NCI-H226 (cell line): ENCODE measurements at regions not wholly inside any gene's neighbourhood (a gene's known extent, or its start where the extent isn't known, plus 50 kb on each side); places are given as distances from the start of the nearest gene placed in this dataset.
A peak's percentile ranks its signal among the peaks of the same experiment; 100 is the strongest.
"Not testable (repeated sequence)": the region's sequence is repeated elsewhere in the genome, so short reads cannot be mapped to it uniquely, and the experiment has no call there.

ENCODE experiments used
- DNase-seq: peaks from one replicate; pipeline ENCODE4 v3.0.0-alpha.2; 2015

DNA sequence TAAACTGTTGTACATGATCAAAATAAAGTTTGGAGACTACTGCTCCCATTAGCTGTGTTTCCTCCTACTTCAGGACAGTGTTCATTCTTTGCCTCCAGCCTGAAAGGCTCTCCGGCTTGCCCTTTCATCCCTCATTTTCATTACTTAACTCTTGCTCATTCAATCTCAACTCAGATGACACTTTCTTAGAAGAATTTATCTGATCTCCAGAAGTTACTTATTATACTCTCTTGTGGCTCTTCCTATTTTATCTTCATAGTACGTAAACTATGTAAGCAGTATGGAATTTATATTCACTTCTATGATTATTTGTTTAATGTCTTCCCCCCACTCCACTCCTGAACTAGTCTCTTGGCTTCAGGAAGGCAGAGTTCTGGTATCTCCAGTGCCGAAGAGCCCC, 1737.9 kb upstream of the C9orf72 start:
- DNase-seq = peak; percentile 12

DNA sequence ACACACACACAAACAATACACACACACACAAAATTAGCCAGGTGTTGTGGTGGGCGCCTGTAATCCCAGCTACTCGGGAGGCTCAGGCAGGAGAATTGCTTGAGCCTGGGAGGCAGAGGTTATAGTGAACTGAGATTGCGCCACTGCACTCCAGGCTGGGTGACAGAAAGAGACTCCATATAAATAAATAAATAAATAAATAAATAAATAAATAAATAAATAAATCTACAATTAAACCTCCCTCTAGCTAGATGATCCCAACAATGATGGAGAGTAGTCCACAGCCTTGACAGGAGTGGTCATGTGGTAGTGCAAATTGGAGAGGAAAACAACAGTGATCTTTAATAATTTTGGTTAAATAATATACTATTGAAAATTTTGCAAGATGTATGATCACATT, 1739.0 kb upstream of the C9orf72 start:
- DNase-seq = no peak

DNA sequence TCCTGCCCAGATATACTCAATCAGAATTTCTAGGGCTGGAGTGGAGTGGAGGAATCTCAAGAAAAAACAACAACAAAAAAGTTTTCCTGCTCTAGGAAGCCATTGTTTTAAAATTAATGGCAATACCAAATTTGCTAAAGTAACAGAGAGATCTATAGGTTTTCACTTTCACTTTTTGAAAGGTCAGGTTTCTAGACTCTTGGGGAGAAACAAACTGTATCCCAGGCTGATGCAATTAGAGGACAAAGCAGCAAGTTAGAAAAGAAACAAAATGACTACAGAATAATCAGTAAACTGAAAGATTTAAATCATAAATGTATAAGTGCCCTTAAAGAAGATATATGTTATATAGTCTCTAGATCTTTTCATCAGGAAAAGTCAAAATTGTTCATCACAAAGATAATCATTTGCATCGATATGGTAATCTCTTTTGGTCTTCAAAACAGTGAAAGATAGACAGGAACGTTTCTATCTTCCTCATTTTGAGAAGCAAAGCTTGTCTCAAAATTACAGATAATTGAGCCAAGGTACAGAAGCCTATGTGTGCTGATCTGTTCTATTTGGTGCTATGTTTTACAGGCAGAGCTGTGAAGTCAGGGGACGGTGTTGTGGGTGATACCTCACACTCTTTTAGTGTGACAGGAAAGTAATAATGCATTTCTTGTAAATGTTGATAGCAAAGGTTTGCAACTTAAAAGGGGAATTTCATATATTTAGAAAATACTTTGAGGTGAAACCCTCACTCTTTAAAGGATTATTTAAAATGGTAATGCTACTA, 1746.6 kb upstream of the C9orf72 start:
- DNase-seq = no peak

DNA sequence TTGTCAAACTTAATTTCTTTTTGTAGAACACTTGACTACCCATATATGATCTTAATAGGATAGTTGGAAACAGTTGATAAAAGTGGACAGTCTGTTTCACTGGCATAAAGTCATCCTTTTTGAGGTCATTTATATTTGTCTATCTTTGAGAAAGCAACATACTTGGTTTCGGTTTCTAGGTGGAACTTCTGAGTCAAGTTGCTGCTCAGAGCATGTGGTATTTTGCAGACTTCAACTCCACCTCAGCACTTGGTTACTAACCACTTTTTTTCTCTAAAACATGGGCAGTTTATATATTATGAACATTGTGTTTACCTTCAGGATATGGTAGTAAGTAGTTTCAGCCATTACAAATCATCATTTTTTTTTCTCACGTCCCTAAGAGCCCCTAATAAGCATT, 1749.0 kb upstream of the C9orf72 start:
- no peak for DNase-seq

DNA sequence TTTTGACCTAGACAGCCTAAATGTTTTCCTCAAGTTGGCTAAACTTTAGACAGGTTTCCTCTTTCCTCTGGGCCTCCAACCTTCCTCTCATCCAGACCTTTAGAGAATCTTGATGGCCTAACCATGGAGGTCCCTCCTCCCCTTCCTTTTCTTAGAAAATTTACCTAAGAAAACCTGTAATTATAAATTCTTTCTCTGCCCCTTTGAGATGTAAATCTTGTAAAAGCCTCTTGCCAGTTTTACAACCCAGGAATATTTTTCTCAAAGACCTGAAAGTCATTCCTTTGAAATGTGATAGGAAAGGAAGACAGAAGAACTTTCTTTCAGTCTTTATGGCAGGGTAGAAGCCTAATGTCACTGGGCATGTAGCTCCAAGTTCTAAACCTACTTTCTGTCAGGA, 1752.6 kb upstream of the C9orf72 start:
- DNase-seq = no peak

DNA sequence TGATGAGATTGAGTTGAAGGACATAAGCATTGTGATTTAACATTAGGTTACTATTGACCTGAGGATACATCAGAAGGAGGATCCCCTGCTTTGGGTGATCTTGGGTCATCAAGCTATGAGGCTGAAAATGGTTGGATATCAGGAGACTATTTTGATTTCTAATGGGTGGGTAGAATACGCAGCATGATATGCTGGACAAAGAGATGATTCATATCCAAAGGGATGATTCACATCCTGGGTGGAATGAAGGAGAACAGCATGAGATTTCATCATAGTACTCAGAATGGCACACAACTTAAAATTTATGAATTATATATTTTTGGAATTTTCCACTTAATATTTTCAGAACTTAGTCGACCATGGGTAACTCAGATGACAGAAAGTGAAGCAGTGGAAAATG, 1759.5 kb upstream of the C9orf72 start:
- peak; percentile 61 for DNase-seq

DNA sequence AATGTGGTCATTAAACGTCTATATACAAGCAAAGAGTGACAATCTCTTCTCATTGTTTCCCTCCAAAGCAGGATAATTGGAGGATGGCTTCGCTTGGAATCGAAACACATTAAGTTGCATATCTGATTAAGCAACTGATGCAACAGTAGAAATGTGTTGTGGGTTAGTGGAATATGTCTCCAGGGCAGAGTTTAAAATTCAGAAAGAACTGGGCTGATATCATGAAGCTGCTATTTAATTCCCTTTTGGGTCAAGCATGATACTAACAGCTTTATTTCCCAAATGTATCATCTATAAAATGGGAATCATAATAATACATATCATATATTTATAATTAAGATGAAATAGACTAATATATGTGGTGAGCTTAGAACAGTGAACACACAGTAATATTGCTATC, 1763.0 kb upstream of the C9orf72 start:
- no peak for DNase-seq

DNA sequence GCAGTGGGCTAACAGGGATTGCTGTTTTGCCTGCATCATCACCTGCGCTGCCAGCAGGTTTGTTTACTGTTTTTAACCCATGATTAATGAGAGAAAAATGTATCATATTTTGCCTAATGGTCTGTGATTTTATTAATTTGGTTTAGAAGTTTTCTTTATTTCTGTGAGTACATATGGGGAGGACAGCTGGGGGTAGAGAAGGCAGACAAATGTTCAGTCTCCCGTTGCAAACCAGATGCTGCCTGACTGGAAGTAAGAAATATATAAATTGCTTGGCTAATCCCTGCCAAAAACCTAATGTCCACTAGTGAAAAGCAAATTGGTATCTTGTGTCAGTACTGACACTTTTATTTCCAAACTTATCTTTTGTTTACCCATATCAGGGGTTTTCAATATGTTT, 1766.1 kb upstream of the C9orf72 start:
- DNase-seq = no peak

DNA sequence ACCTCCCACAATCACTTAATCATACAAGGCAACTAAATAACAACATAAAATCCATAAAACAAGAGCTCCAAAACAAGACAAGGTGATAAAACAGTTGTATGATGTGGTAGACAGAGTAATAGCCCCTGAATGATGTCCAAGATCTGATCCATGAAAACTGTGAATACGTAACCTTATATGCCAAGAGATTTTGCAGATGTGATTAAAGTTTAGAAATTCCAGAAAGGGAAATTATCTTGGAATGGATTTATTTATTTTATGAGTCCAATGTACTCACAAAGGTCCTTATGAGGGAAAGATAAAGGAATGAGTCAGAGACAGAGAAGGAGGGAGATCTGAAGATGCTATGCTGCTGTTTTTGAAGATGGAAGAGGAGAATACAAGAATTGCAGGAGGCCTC, 1775.7 kb upstream of the C9orf72 start:
- peak; percentile 35 for DNase-seq

DNA sequence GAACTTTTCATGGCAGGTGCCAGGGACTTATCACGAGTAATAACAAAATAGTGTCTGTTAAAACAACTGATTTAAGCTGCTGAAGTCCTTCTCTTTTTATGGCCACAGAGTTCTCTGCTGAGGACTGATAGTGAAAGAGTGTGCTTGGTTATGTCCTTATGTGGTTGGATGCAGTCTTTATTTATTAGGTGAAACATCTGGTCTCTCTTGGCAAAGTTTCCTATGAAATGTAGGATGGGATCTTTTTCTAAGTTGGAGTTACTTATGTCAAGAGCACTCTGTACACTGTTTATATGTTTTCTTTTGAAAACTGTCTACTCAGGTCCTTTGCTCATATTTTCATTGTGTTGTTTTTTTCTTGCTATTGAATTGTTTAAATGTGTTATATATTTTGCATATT, 1816.1 kb upstream of the C9orf72 start:
- DNase-seq = no peak

DNA sequence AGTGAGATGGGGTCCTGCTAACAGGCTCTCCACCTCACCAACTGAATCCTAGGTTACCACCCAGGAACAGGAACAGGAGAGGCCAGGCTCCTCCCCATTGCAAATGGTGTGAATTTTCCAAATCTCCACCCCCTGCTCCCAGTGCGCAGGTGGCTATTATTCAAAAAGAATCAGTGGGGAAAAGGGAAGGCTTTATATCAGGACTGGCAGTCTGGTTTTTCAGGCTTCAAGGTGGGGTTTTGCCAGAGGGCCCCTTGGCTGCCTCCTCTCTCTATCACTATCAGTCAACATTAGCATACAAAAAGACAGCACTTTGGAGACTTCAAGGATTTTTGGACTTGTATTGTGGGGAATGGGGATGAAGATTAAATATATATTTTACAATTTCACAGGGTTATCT, 1817.6 kb upstream of the C9orf72 start:
- DNase-seq = no peak

DNA sequence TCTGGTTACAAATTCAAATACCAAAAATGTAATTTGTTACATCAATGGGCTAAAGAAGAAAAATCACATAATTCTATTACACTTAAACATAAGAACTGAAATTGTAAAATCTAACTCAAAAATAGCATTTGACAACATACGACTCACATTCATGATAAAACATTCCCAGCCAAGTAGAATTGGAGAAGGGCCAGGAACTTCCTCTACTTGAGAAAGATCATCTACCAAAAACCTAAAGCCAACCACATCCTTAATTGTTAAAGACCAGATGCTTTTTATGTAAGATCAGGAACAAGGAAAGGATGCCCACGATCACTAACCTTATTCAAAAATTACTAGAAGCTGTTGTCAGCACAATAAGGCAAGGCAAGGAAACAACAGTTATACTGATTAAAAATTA, 1819.8 kb upstream of the C9orf72 start:
- peak; percentile 8 for DNase-seq

DNA sequence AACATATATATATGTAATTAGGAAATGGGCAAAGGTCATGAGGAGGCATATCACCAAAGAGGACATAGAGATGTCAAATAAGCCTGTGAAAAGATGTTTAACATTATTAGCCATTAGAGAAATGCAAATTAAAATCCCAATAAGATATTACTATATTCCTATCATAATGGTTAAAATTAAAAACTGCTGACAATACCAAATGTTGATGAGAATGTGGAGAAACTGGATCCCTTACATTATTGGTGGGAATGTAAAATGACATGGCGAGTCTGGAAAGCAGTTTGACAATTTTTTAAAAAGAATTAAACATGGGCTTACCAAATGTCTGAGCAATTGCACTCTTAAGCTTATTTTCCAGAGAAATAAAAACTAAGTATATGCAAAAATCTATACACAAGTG, 1821.6 kb upstream of the C9orf72 start:
- DNase-seq = no peak

DNA sequence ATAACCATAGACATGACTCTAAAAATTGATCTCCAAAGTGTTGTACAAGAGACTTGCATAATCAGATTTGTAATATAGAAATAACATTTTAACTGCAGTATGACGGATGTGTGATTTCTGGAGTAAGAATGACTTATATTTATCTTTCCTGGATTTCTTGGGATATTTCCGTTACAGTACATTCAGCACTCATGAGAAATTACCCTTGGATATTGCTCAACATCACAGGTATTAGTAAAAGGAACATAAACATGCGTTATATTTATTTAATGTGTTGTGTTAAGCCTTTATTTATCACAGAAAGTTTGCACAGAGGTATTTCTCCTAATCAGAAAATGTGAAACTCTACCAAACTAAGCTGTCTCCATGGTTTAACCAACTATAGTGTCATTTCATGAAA, 1823.9 kb upstream of the C9orf72 start:
- DNase-seq = no peak

DNA sequence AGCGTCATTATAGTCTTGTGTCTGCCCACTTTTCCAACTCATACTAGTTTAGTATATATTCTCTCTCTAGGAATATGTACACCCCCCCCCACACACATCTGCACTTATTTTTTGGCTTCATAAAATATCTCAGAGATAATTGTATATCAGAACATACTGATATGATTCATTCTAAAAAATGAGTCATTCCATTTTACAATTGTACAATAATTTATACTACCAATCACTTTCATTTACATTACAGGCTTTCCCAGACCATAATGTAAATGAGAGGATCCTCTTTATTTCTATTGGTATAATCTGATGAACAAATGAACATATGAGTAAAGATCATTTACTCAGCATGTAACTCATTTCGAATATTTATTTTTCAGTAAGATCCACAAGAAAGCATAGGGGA, 1842.9 kb upstream of the C9orf72 start:
- DNase-seq = no peak

DNA sequence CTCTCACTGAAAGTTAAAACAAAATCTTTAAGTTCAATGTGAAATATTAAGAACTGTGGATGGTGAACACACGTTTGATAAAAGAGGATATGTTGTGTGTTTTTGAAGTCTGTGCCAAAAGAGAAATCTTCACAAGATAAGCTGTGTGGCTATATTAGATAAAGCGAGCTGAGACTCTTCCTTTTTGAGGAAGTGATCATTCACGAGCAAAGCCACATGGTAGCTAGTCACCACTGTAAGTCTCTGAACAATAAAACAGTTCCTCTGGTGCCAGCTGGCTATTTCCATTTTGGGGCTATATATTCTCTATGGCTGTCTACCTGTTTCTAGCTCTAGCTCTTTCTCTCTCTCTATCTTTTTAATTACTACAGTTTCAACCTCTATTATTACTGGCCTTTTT, 1849.2 kb upstream of the C9orf72 start:
- DNase-seq = no peak

DNA sequence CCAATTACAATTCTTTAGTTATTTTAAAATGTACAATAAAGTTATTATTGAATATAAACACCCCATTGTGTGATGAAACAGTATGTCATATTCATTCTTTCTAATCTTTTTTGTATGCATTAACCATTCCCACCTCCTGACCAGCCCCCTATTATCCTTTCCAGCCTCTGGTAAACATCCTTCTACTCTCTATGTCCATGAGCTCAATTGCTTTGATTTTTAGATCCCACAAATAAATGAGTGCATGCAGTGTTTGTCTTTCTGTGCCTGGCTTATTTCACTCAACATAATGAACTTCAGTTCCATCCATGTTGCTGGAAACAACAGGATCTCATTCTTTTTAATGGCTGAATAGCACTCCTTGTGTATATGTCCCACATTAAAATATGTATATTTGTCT, 1858.9 kb upstream of the C9orf72 start:
- DNase-seq = no peak

DNA sequence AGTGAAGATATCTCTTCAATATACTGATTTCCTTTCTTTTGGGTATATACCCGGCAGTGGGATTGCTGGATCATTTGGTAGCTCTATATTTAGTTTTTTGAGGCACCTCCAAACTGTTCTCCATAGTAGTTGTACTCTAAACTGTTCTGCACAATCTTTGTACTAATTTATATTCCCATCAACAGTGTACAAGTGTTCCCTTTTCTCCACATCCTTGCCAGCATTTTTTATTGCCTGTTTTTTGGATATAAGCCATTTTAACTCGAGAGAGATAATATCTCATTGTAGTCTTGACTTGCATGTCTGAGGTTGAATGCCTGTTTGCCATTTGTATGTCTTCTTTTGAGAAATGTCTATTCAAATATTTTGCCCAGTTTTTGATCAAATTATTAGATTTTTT, 1859.4 kb upstream of the C9orf72 start:
- DNase-seq = not testable (repeated sequence)

DNA sequence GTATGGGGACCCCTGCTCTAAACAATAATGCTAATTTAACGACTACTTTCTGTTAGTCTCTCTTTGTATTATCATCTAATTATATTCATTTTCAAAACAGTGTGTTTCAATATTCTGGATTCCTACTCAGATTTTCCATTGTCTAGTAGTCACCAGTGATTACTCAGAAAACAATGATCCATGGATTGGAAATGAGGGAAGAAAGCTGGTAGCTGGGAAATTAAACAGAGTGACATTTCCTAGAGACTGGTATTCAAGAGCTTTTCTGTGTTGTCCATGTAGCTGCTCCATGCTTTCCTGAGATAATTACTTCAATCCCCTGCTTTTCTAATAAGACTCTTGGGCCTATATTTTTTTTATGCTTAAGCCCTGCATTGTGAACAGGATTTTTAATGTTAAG, 1862.1 kb upstream of the C9orf72 start:
- no peak for DNase-seq

DNA sequence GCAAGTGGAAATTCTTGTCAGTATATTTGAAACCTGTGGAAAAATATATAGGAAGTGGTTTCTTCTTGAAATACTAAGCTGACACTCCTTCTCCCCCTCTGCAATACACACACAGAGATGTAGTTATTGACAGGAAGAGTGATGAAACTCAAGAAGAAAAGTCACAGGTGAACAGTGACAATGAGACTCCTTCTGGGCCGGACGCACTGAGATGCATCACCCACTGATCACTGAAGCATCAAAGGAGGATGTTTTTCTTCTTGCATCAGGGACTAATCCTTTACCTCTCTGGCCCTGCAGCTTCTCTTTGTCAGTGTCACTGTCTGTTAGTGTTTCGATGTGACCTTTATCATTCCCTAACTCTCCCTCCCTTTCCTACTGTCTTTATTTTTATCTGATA, 1864.2 kb upstream of the C9orf72 start:
- DNase-seq = no peak

DNA sequence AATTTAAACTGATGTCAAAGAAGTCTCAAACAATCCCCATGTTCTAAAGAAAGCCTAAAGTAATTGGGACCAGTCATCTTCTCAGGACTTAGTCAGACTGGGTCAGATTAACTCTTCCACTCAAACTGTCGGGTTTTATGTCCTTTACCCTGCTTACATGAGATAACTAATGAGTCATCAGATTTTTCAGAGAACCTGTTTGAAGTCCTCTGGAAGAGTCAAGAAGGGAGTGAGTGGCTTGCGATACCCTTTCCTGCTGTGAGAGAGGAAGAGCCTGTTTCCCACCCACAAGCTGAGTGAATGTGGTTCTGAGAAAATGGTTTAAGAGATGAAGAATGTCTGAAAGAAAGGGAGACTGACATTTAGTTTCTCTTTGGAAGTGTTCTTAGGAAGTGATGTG, 1866.7 kb upstream of the C9orf72 start:
- DNase-seq = peak; percentile 58

DNA sequence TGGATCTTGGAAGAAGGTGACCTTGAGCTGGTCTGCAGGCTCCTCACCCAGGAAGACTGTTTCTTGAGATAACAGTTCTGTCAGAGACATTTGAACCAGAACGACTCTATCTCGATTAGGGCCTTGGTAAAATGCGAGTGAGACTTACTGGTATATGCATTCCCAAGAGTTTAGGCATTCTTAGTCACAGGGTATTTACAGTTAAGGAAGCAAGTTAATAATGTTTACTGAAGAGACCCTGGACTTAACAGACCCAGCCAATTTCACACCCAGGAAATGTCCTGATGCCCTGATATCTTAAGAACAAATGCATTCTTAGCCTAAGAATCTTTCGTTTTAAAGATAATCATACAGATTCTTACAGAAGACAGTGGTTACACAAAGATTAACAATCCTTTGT, 1867.2 kb upstream of the C9orf72 start:
- DNase-seq = no peak

DNA sequence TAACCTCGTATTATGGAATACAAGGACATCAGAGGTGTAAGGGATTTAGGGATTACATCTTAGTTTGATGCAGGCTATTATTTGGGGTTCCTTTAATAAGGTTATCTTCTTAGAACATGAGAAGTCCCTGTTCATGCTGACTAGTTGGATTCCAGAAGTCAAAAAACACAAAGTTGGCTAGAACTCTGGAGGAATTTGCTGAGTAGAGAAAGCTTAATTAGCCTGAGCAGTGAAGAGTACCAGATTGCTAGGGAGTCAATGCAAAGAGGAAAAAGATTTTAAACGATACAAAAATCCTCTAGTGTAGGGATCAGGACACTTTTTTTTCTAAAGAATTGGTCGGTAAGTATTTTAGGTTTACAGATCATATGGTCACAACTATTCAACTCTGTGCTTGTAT, 1872.5 kb upstream of the C9orf72 start:
- no peak for DNase-seq

DNA sequence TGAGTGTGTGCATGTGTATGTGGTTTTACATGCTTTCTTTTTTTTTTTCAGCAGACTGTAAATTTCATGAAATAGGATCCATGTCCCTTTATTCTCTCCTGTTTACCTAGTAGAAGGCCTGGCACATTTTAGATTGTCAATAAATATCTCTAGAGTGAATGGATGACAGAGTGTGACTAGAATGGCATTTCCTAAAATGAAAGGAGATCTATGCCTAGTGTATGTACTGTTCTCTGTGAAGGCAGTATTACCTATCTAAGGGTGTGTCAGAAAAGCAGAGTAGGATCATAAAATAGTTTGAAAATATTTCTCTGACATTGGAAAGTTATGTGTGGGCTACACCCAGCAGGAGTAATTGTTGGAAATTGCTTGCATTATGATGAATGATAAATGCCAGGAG, 1876.0 kb upstream of the C9orf72 start:
- peak; percentile 5 for DNase-seq

DNA sequence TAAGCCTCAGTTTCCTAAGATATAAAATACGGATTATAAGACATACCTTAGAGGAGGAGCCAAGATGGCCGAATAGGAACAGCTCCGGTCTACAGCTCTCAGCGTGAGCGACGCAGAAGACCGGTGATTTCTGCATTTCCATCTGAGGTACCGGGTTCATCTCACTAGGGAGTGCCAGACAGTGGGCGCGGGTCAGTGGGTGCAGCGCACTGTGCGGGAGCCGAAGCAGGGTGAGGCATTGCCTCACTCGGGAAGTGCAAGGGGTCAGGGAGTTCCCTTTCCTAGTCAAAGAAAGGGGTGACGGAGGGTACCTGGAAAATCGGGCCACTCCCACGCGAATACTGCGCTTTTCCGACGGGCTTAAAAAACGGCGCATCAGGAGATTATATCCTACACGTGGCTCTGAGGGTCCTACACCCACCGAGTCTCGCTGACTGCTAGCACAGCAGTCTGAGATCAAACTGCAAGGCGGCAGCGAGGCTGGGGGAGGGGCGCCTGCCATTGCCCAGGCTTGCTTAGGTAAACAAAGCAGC, 1877.1 kb upstream of the C9orf72 start:
- DNase-seq = not testable (repeated sequence)
